PFSK-1 (cell line): ENCODE measurements at regions not wholly inside any gene's neighbourhood (a gene's known extent, or its start where the extent isn't known, plus 50 kb on each side); places are given as distances from the start of the nearest gene placed in this dataset.

Source experiments
- FOXP2 ChIP-seq: optimal IDR thresholded peaks from 2 replicates; pipeline ENCODE3; 2011; ENCODE audit warnings: borderline replicate concordance, control low read depth, inconsistent platforms; ENCODE audit not compliant: insufficient read depth; ENCODE audit errors: extremely low read length, extremely low read depth
- POLR2AphosphoS5 ChIP-seq: IDR thresholded peaks from 2 replicates; pipeline ENCODE4 v1.6.1; 2012; ENCODE audit warnings: low read depth, mild to moderate bottlenecking, control low read depth, low read length, moderate library complexity
- REST ChIP-seq, 2 experiments: IDR thresholded peaks; 2 replicates each; pipeline versions ENCODE4 v1.6.1 to v1.8.0; 2011 to 2012; ENCODE audit warnings: low read depth in 2 of 2, low read length in 2 of 2, control low read depth in 1 of 2, inconsistent platforms in 1 of 2, mild to moderate bottlenecking in 1 of 2, moderate library complexity in 1 of 2; ENCODE audit not compliant: insufficient read depth in 1 of 2
- SIN3A ChIP-seq: IDR thresholded peaks from 2 replicates; pipeline ENCODE4 v1.6.1; 2012; ENCODE audit warnings: mild to moderate bottlenecking, low read length, moderate library complexity, borderline replicate concordance; ENCODE audit not compliant: insufficient read depth
- TAF1 ChIP-seq: IDR thresholded peaks from 2 replicates; pipeline ENCODE4 v1.6.1; 2012; ENCODE audit warnings: low read length, control low read depth, borderline replicate concordance; ENCODE audit not compliant: insufficient read depth

GRCh38 chr6:166075925-166076324 lies 91.7 kb downstream of the TBXT start:
- TF ChIP-seq SIN3A (no peak), POLR2AphosphoS5 (no peak), FOXP2 (no peak), REST (IDR thresholded peaks at IDR 0.05; ENCODE audit: insufficient read depth in 1 of 2, low read depth in 2 of 2, low read length in 2 of 2) (no peak), TAF1 (no peak)

GRCh38 chr6:166075186-166075585 lies 92.5 kb downstream of the TBXT start:
- TF ChIP-seq TAF1 (no peak), POLR2AphosphoS5 (no peak), REST (IDR thresholded peaks at IDR 0.05; ENCODE audit: insufficient read depth in 1 of 2, low read depth in 2 of 2, low read length in 2 of 2) (no peak), SIN3A (no peak)

GRCh38 chr6:166073082-166073481 lies 94.6 kb downstream of the TBXT start:
- no peak for TF ChIP-seq TAF1
- no peak for TF ChIP-seq FOXP2
- no peak for TF ChIP-seq REST (IDR thresholded peaks at IDR 0.05; ENCODE audit: insufficient read depth in 1 of 2, low read depth in 2 of 2, low read length in 2 of 2)

- TF ChIP-seq REST (IDR thresholded peaks at IDR 0.05; ENCODE audit: insufficient read depth in 1 of 2, low read depth in 2 of 2, low read length in 2 of 2) (no peak), POLR2AphosphoS5 (no peak), FOXP2 (no peak), SIN3A (no peak), TAF1 (no peak)
These were observed 98.9 kb downstream of the TBXT start for GRCh38 chr6:166068768-166069167.

GRCh38 chr6:166058064-166058739 lies 109.4 kb downstream of the TBXT start:
- TF ChIP-seq SIN3A (no peak), REST (IDR thresholded peaks at IDR 0.05; ENCODE audit: insufficient read depth in 1 of 2, low read depth in 2 of 2, low read length in 2 of 2) (0 out of 4 replicates have a peak, but pooled peaks of 1 of the 2 experiments have one; percentile 17)
